SK-N-DZ (cell line): ENCODE measurements at regions not wholly inside any gene's neighbourhood (a gene's known extent, or its start where the extent isn't known, plus 50 kb on each side); places are given as distances from the start of the nearest gene placed in this dataset.

Experiments
- DNase-seq: peaks from one replicate; pipeline ENCODE4 v3.0.0-alpha.2; 2015; ENCODE audit warnings: low spot score

- DNase-seq: no peak
These were observed 476.7 kb upstream of the CCDC179 start for GRCh38 chr11:23336961-23337360.

GRCh38 chr11:23353611-23354010 is 493.3 kb upstream of the CCDC179 start:
- no peak for DNase-seq

GRCh38 chr11:23359297-23359696 is 499.0 kb upstream of the CCDC179 start:
- no peak for DNase-seq

GRCh38 chr11:23364076-23364475 is 503.8 kb upstream of the CCDC179 start:
- no peak for DNase-seq

- DNase-seq: no peak
These were observed 510.5 kb upstream of the CCDC179 start for GRCh38 chr11:23370580-23371275.

GRCh38 chr11:23377909-23378308 is 517.6 kb upstream of the CCDC179 start:
- no peak for DNase-seq

GRCh38 chr11:23391031-23391430 is 530.8 kb upstream of the CCDC179 start:
- no peak for DNase-seq

GRCh38 chr11:23398052-23398451 is 537.8 kb upstream of the CCDC179 start:
- no peak for DNase-seq

- DNase-seq: no peak
These were observed 539.7 kb upstream of the CCDC179 start for GRCh38 chr11:23399995-23400394.

GRCh38 chr11:23403210-23404185 is 543.2 kb upstream of the CCDC179 start:
- DNase-seq: no peak

GRCh38 chr11:23404225-23405160 is 544.2 kb upstream of the CCDC179 start:
- DNase-seq: no peak

GRCh38 chr11:23405350-23405937 is 545.2 kb upstream of the CCDC179 start:
- no peak for DNase-seq

GRCh38 chr11:23406131-23406819 is 546.0 kb upstream of the CCDC179 start:
- no peak for DNase-seq

- no peak for DNase-seq
These were observed 552.8 kb upstream of the CCDC179 start for GRCh38 chr11:23413057-23413456.

- no peak for DNase-seq
These were observed 562.8 kb upstream of the CCDC179 start for GRCh38 chr11:23423104-23423503.

GRCh38 chr11:23423656-23424055 is 563.4 kb upstream of the CCDC179 start:
- DNase-seq: no peak

GRCh38 chr11:23425381-23425780 is 565.1 kb upstream of the CCDC179 start:
- DNase-seq: peak; percentile 29

GRCh38 chr11:23429569-23429968 is 569.3 kb upstream of the CCDC179 start:
- no peak for DNase-seq

- no peak for DNase-seq
These were observed 593.2 kb upstream of the CCDC179 start for GRCh38 chr11:23453522-23453921.

GRCh38 chr11:23455321-23455891 is 595.1 kb upstream of the CCDC179 start:
- no peak for DNase-seq
